ENCODE measurements at regions not wholly inside any gene's neighbourhood (a gene's known extent, or its start where the extent isn't known, plus 50 kb on each side); places are given as distances from the start of the nearest gene placed in this dataset.

- no peaks in the 10 kb centered on the region for H4K20me1 ChIP-seq (replicated peaks; ENCODE audit: control insufficient read depth, extremely low read depth, insufficient read depth, low read length)
- dilution Hi-C loops (cut with MboI; ENCODE audit: extremely low pct_ligation_motif_present, low sequenced_read_pairs), result no loop called here
- ChIA-PET CTCF (no interaction called here), POLR2A (no interaction called here)
- TF ChIP-seq POLR2A (IDR thresholded peaks at IDR 0.05; ENCODE audit: low read depth, low read length) (no peak), GATA2 (IDR thresholded peaks at IDR 0.05; ENCODE audit: insufficient read depth, insufficient read length, low read depth, low read length) (no peak), FOS (IDR thresholded peaks at IDR 0.05; ENCODE audit: borderline replicate concordance, insufficient read depth, low read length) (no peak), POLR2AphosphoS5 (IDR thresholded peaks at IDR 0.05; ENCODE audit: insufficient read depth, low read depth, low read length) (no peak), EZH2 (IDR thresholded peaks at IDR 0.05; ENCODE audit: borderline replicate concordance, low read depth, low read length, severe bottlenecking) (no peak), JUN (IDR thresholded peaks at IDR 0.05; ENCODE audit: borderline replicate concordance, insufficient read depth, insufficient read length, low read depth) (no peak), MYC (IDR thresholded peaks at IDR 0.05; ENCODE audit: low read depth, low read length) (no peak)
- TF ChIP-seq, protein P1, sequence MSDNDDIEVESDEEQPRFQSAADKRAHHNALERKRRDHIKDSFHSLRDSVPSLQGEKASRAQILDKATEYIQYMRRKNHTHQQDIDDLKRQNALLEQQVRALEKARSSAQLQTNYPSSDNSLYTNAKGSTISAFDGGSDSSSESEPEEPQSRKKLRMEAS (IDR thresholded peaks at IDR 0.05; ENCODE audit: insufficient read depth, insufficient read length), result no peak
- TF ChIP-seq, protein P2, sequence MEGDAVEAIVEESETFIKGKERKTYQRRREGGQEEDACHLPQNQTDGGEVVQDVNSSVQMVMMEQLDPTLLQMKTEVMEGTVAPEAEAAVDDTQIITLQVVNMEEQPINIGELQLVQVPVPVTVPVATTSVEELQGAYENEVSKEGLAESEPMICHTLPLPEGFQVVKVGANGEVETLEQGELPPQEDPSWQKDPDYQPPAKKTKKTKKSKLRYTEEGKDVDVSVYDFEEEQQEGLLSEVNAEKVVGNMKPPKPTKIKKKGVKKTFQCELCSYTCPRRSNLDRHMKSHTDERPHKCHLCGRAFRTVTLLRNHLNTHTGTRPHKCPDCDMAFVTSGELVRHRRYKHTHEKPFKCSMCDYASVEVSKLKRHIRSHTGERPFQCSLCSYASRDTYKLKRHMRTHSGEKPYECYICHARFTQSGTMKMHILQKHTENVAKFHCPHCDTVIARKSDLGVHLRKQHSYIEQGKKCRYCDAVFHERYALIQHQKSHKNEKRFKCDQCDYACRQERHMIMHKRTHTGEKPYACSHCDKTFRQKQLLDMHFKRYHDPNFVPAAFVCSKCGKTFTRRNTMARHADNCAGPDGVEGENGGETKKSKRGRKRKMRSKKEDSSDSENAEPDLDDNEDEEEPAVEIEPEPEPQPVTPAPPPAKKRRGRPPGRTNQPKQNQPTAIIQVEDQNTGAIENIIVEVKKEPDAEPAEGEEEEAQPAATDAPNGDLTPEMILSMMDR (IDR thresholded peaks at IDR 0.05; ENCODE audit: extremely low read depth in 1 of 2, insufficient read depth in 1 of 2, low read depth in 1 of 2, low read length in 2 of 2), result no peak
- no peaks in the 10 kb centered on the region for H3K79me2 ChIP-seq (ENCODE audit: control insufficient read depth, insufficient read depth, low read length)
- intact Hi-C loops (cut with micrococcal nuclease), result no loop called here
- H3K4me1 ChIP-seq (ENCODE audit: control insufficient read depth, extremely low read depth, insufficient read depth, low read length), result no peaks in the 10 kb centered on the region
- no peak overlapping the region for H3K9ac ChIP-seq (replicated peaks; ENCODE audit: extremely low read depth, insufficient read depth, low read length)
- H3K9me3 ChIP-seq (replicated peaks; ENCODE audit: control insufficient read depth, insufficient read depth, low read length), result no peaks in the 10 kb centered on the region
- no peak overlapping the region for H2AFZ ChIP-seq (ENCODE audit: low read depth, low read length)
- H3K27me3 ChIP-seq (ENCODE audit: control insufficient read depth in 2 of 2, insufficient read depth in 2 of 2, low read length in 2 of 2), result no peaks in the 10 kb centered on the region
- H3K36me3 ChIP-seq (ENCODE audit: control insufficient read depth in 2 of 2, extremely low read depth in 1 of 2, insufficient read depth in 2 of 2, low read length in 2 of 2), result no peaks in the 10 kb centered on the region
- no peaks in the 10 kb centered on the region for H3K9me1 ChIP-seq (replicated peaks; ENCODE audit: control insufficient read depth, extremely low read depth, insufficient read depth, low read length)
- H3K27ac ChIP-seq (ENCODE audit: insufficient read depth, low read depth, low read length), result no peak overlapping the region
- no peak overlapping the region for H3K4me3 ChIP-seq (replicated peaks in 1 of 3; ENCODE audit: insufficient read depth in 1 of 3, low read depth in 1 of 3, low read length in 3 of 3)
- no peak overlapping the region for H3K4me2 ChIP-seq (ENCODE audit: insufficient read depth, low read length)
- FAIRE-seq (no peak), DNase-seq (ENCODE audit: low read depth, low spot score) (no peak)
- BruUV-seq (replicated peaks), result no TSS peak
Observed at GRCh38 chr5:174172152-174172551, 126.6 kb downstream of the NSG2 start.
